HEK293T (cell line): ENCODE measurements at regions not wholly inside any gene's neighbourhood (a gene's known extent, or its start where the extent isn't known, plus 50 kb on each side); places are given as distances from the start of the nearest gene placed in this dataset.

Experiments
- CTCF ChIA-PET: fragments of 350-600 bp; formaldehyde crosslinking; extraction: SDS; loops from one replicate; lab custom pipeline; 2021; ENCODE audit warnings: antibody characterized with exemption, inconsistent platforms; lab: Yijun Ruan, JAX
- POLR2A ChIA-PET: fragments of 350-600 bp; formaldehyde crosslinking; extraction: SDS; loops from one replicate; lab custom pipeline; 2020; ENCODE audit warnings: antibody characterized with exemption, inconsistent platforms; lab: Yijun Ruan, JAX
- DNase-seq: peaks from one replicate; pipeline ENCODE4 v3.0.0; 2012; ENCODE audit warnings: mixed read lengths; ENCODE audit errors: extremely low spot score
- ARNT ChIP-seq: fragments of 450-650 bp; IDR thresholded peaks from 2 replicates; pipeline ENCODE4 v1.6.1; 2017; ENCODE audit warnings: mild to moderate bottlenecking
- BHLHE40 ChIP-seq: fragments of 450-650 bp; IDR thresholded peaks from 2 replicates; pipeline ENCODE4 v1.6.1; 2016; ENCODE audit warnings: mild to moderate bottlenecking, moderate library complexity, borderline replicate concordance
- CTBP1 ChIP-seq: fragments of 450-650 bp; IDR thresholded peaks from 2 replicates; pipeline ENCODE4 v1.6.1; 2016; ENCODE audit warnings: borderline replicate concordance
- ELF4 ChIP-seq: fragments of 450-650 bp; IDR thresholded peaks from 2 replicates; pipeline ENCODE4 v1.6.1; 2017; ENCODE audit warnings: antibody characterized with exemption
- FOXA1 ChIP-seq: fragments of 450-650 bp; IDR thresholded peaks from 2 replicates; pipeline ENCODE4 v1.6.1; 2016; ENCODE audit warnings: mild to moderate bottlenecking
- FOXK2 ChIP-seq: fragments of 450-650 bp; IDR thresholded peaks from 2 replicates; pipeline ENCODE4 v1.6.1; 2016; ENCODE audit warnings: mild to moderate bottlenecking
- FOXM1 ChIP-seq: fragments of 450-650 bp; IDR thresholded peaks from 2 replicates; pipeline ENCODE4 v1.6.1; 2017; ENCODE audit warnings: mild to moderate bottlenecking, borderline replicate concordance
- HDGF ChIP-seq: fragments of 450-650 bp; IDR thresholded peaks from 2 replicates; pipeline ENCODE4 v1.6.1; 2017; ENCODE audit warnings: antibody characterized with exemption, borderline replicate concordance
- L3MBTL2 ChIP-seq: fragments of 450-650 bp; conservative IDR thresholded peaks from 2 replicates; pipeline ENCODE4 v1.6.1; 2016; ENCODE audit warnings: mild to moderate bottlenecking
- LEF1 ChIP-seq: fragments of 450-650 bp; IDR thresholded peaks from 2 replicates; pipeline ENCODE4 v1.6.1; 2017; ENCODE audit warnings: mild to moderate bottlenecking, borderline replicate concordance
- NFRKB ChIP-seq: fragments of 450-650 bp; IDR thresholded peaks from 2 replicates; pipeline ENCODE4 v1.6.1; 2016; ENCODE audit warnings: mild to moderate bottlenecking, moderate library complexity
- SP1 ChIP-seq: fragments of 450-650 bp; IDR thresholded peaks from 2 replicates; pipeline ENCODE4 v1.6.1; 2017
- SUZ12 ChIP-seq: fragments of 450-650 bp; IDR thresholded peaks from 2 replicates; pipeline ENCODE4 v1.6.1; 2016; ENCODE audit warnings: mild to moderate bottlenecking
- TARDBP ChIP-seq: fragments of 450-650 bp; IDR thresholded peaks from 2 replicates; pipeline ENCODE4 v1.6.1; 2016
- ZNF384 ChIP-seq: fragments of 450-650 bp; IDR thresholded peaks from 2 replicates; pipeline ENCODE4 v1.6.1; 2016
- TF ChIP-seq, protein P1 (sequence below): fragments of 450-650 bp; IDR thresholded peaks from 2 replicates; pipeline ENCODE4 v1.6.1; 2016

DNA sequence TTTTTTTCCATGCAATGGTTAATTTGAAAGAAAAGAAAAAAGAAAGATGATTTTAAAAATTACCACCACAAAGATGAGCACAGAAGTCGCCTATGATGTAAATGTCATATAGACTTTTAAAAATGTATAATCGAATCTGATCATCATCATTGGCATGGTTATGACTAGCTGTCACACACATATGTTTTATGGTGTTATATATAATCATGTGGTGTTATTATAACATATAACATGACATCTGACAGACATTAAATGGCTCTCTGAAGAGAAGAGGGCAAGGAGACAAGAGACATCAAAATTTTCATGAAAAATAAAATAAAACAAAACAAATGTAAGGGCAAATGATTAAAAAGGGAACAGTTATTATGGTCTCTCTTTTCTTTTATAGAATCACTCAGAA is 217.5 kb downstream of the TMEM161B start:
- no peak for DNase-seq
- TF ChIP-seq FOXA1: no peak
- TF ChIP-seq, protein P1, sequence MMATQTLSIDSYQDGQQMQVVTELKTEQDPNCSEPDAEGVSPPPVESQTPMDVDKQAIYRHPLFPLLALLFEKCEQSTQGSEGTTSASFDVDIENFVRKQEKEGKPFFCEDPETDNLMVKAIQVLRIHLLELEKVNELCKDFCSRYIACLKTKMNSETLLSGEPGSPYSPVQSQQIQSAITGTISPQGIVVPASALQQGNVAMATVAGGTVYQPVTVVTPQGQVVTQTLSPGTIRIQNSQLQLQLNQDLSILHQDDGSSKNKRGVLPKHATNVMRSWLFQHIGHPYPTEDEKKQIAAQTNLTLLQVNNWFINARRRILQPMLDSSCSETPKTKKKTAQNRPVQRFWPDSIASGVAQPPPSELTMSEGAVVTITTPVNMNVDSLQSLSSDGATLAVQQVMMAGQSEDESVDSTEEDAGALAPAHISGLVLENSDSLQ: no peak
- no peak for TF ChIP-seq SUZ12
- no peak for TF ChIP-seq BHLHE40
- no peak for TF ChIP-seq ZNF384
- TF ChIP-seq FOXM1: no peak
- no peak for TF ChIP-seq L3MBTL2
- no peak for TF ChIP-seq ARNT
- POLR2A ChIA-PET: no interaction called here
- CTCF ChIA-PET: no interaction called here

DNA sequence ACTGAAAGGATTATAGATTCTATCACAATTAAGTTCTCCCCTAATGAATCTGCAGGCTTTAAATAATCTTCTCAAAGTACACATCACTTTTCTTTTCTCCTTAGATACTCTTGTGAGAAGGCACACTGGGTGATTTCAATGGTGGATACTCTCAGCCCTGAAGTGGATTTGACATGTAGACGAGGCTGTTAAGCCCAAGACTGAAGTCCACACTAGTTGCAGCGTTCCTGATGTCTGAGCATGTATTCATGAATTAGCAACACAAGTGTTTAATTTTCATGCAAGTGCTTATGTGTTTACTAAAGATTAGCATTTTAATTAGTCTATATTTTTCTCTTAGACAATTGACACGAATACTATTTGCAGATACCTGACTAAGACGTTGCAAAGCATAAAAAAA is 218.9 kb downstream of the TMEM161B start:
- CTCF ChIA-PET: no interaction called here
- TF ChIP-seq LEF1 (no peak), HDGF (no peak), FOXK2 (no peak), TARDBP (no peak), CTBP1 (no peak), FOXM1 (no peak), BHLHE40 (no peak), SP1 (no peak), SUZ12 (no peak), NFRKB (no peak), ZNF384 (no peak), FOXA1 (no peak)
- TF ChIP-seq, protein P1: no peak
- DNase-seq: no peak

DNA sequence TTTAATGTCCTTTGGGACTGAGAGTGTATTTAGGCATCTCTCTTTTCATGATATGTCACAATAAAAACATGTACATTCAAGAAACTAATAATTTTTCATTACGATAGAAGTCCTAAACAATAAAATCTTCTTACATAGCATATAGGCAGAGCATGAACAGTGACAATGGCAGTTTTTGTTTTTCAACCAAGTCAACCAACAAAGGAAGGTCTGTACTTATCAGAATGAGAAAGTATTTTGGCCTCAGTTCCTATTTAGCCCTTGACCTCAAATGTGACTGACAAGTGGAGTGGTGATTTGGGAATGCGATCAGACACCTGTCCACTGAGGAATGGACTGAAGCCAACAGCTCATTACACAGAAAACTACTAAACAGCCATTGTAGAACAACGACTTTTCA is 219.5 kb downstream of the TMEM161B start:
- ChIA-PET POLR2A (no interaction called here), CTCF (no interaction called here)
- no peak for DNase-seq
- no peak for TF ChIP-seq ELF4
- TF ChIP-seq ZNF384: no peak
- no peak for TF ChIP-seq TARDBP

More for the DNA sequence above, 218.9 kb downstream of the TMEM161B start:
- POLR2A ChIA-PET: no interaction called here

DNA sequence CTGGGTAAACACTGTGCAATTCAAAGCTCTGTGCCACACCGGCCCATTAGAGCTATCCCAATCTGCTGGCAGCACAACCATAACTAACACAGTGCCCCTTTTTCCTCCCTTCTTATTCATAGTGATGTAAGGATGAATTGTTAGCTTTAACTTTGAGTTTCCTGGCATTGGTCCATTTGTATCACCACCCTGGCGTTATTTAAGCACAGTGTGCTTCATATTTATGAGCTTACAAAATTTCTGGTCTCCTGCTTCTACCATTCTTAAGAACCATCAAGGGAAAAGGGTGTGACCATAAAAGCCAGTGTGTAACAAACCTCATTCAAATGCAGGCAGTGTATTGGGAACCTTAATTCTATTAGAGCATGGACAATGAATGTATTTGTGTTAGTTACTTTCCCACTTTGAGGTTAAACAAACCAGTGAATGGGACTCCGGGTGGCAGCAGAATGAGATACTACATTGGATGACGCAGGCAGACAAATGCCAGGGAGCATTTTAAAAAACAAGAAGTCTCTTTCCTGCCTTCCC is 222.6 kb downstream of the TMEM161B start:
- ChIA-PET CTCF (no interaction called here), POLR2A (no interaction called here)
- TF ChIP-seq, protein P1: no peak
- TF ChIP-seq SP1 (no peak), L3MBTL2 (no peak), BHLHE40 (no peak), TARDBP (no peak), HDGF (no peak), CTBP1 (no peak), FOXK2 (no peak), ELF4 (no peak), ARNT (no peak), LEF1 (no peak)
- no peak for DNase-seq

DNA sequence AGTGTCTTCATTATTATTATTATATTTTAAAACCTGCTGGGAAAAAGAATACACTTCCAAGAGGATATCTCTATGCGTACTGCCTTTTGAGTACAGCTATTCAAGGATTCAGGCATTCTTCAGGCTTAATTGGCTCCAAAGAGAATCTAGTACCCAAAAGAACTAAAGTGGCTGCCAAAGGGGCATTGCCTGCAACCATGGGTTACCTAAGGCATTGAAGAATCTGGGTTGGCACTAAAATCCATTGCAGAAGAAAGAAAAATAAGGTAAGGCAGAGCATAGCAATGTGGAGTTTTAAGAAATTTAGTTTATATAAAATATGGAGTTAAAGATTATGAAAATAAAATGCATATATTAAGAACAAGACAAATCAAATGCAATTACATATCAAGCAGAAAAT is 223.5 kb downstream of the TMEM161B start:
- DNase-seq: no peak
- ChIA-PET POLR2A (no interaction called here), CTCF (no interaction called here)
- TF ChIP-seq ELF4 (no peak), FOXM1 (no peak)

DNA sequence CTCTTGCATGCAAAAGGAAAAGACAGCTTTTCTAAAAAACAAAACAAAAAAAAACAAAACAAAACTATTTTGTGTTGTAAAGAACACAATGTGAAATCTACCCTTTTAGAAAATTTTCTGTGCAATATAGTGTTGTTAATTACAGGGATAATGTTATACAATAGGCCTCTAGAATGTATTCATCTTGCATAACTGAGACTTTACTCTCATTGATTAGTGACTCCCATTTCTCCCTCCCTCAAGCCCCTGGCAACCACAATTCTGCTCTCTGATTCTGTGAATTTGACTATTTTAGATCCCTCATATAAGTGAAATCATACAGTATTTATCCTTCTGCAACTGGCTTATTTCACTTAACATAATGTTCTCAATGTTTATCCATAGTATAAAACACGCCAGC is 234.1 kb downstream of the TMEM161B start:
- no peak for TF ChIP-seq CTBP1
- no peak for TF ChIP-seq BHLHE40
- no peak for TF ChIP-seq ZNF384
- no peak for TF ChIP-seq FOXA1
- no peak for TF ChIP-seq HDGF
- no peak for TF ChIP-seq TARDBP
- TF ChIP-seq NFRKB: no peak
- TF ChIP-seq LEF1: no peak
- no peak for TF ChIP-seq FOXK2
- TF ChIP-seq ELF4: no peak
- no peak for TF ChIP-seq SP1
- TF ChIP-seq FOXM1: no peak
- no peak for TF ChIP-seq L3MBTL2
- TF ChIP-seq, protein P1: no peak
- no peak for TF ChIP-seq SUZ12
- TF ChIP-seq ARNT: no peak
- ChIA-PET CTCF (no interaction called here), POLR2A (no interaction called here)
- DNase-seq: no peak
